Aorta (tissue), 5 donors: ENCODE measurements at regions not wholly inside any gene's neighbourhood (a gene's known extent, or its start where the extent isn't known, plus 50 kb on each side); places are given as distances from the start of the nearest gene placed in this dataset.
"Not testable (repeated sequence)": the region's sequence is repeated elsewhere in the genome, so short reads cannot be mapped to it uniquely, and the experiment has no call there.

Experiments used
- ATAC-seq: fragments of 200-7000 bp; cut with Tn5 transposase; one replicate; pipeline ENCODE4 v1.9.1; 2022; ENCODE audit warnings: moderate library complexity; ENCODE audit not compliant: low FRiP score
- DNase-seq, 2 donors: peaks; one replicate each; pipeline ENCODE4 v3.0.0-alpha.2; 2020
- H3K27ac ChIP-seq, 2 donors: one replicate each; pipeline ENCODE4 v1.5.1; 2013; ENCODE audit warnings: low read length in 2 of 2, mild to moderate bottlenecking in 2 of 2, moderate library complexity in 2 of 2, control low read depth in 1 of 2, inconsistent platforms in 1 of 2, low read depth in 1 of 2
- H3K27me3 ChIP-seq, 2 donors: one replicate each; pipeline ENCODE4 v1.6.1; 2013; ENCODE audit warnings: control low read depth in 1 of 2, low read length in 1 of 2, mild to moderate bottlenecking in 1 of 2, moderate library complexity in 1 of 2; ENCODE audit not compliant: insufficient read depth in 2 of 2, control insufficient read depth in 1 of 2
- H3K36me3 ChIP-seq, 2 donors: one replicate each; pipeline ENCODE4 v1.6.1; 2013; ENCODE audit warnings: control low read depth in 1 of 2, low read length in 1 of 2, mild to moderate bottlenecking in 1 of 2; ENCODE audit not compliant: insufficient read depth in 2 of 2, control insufficient read depth in 1 of 2
- H3K4me1 ChIP-seq, 2 donors: one replicate each; pipeline ENCODE4 v1.6.1; 2013; ENCODE audit warnings: low read length in 2 of 2, control low read depth in 1 of 2, mild to moderate bottlenecking in 1 of 2, moderate library complexity in 1 of 2; ENCODE audit not compliant: insufficient read depth in 2 of 2, control insufficient read depth in 1 of 2
- H3K4me3 ChIP-seq, 2 donors: one replicate each; pipeline ENCODE4 v1.5.1; 2013; ENCODE audit warnings: low read length in 2 of 2, control low read depth in 1 of 2, mild to moderate bottlenecking in 1 of 2
- H3K9me3 ChIP-seq: one replicate; pipeline ENCODE4 v1.6.1; 2013; ENCODE audit warnings: mild to moderate bottlenecking, low read length; ENCODE audit not compliant: control insufficient read depth
- WGBS, 2 donors: extraction: QIAGEN DNeasy Blood & Tissue Kit; methylation state at CpG; one replicate each; pipeline ENCODE4 v1.1.7; 2013; 5-methylcytosine and 5-hydroxymethylcytosine counted together
- intact Hi-C, 2 donors: fragments of 100-400 bp; cut with DNase I; formaldehyde crosslinking; loops; one replicate each; pipeline versions ENCODE4 v1.14.2 to v1.15.0; 2022
- donor health status: healthy with polysubstance abuse.
- donor health status: Bipolar disorder and iron deficiency.
- donor health status: DM: no; HTN: no; CAD: no.
- donor health status: DM: no; HTN: no; CAD: no.
- donor health status: DM: yes; HTN: yes; CAD: no.

- peak; percentile 90 for ATAC-seq
- no peak overlapping the region for H3K27ac ChIP-seq
- H3K4me1 ChIP-seq, result no peaks in the 10 kb centered on the region
- intact Hi-C loops, result loop anchor here in 1 of 2 donors (5.0 kb wide), 1 partner anchor 927 kb away; no protein-coding TSS in a partner anchor
- H3K9me3 ChIP-seq, result no peaks in the 10 kb centered on the region
- peak; percentile 84 to 90 for DNase-seq
- no peaks in the 10 kb centered on the region for H3K36me3 ChIP-seq
- H3K4me3 ChIP-seq, result no peak overlapping the region
- H3K27me3 ChIP-seq, result peaks cover 0 to 5% of the 10 kb centered on the region in 2 donors
- 13 to 15% methylated on average over 15 of the region's 15 CpGs for WGBS, 2 donors
Observed at GRCh38 chr10:118423800-118424442, 81.8 kb upstream of the FAM204A start.

- no peaks in the 10 kb centered on the region for H3K4me1 ChIP-seq
- no peaks in the 10 kb centered on the region for H3K9me3 ChIP-seq
- peaks cover 0 to 2% of the 10 kb centered on the region in 2 donors for H3K27me3 ChIP-seq
- H3K4me3 ChIP-seq, result no peak overlapping the region
- no peak overlapping the region for H3K27ac ChIP-seq
- WGBS, 2 donors, result 78 to 83% methylated on average over 7 of the region's 7 CpGs
- DNase-seq (no peak), ATAC-seq (no peak)
- H3K36me3 ChIP-seq, result no peaks in the 10 kb centered on the region
- intact Hi-C loops, result loop anchor here in 1 of 2 donors (5.0 kb wide), 1 partner anchor 925 kb away; no protein-coding TSS in a partner anchor
Observed at GRCh38 chr10:118422241-118422640, 80.1 kb upstream of the FAM204A start.

- not testable (repeated sequence) for ATAC-seq, DNase-seq, H3K27ac ChIP-seq, H3K4me1 ChIP-seq, H3K9me3 ChIP-seq, H3K27me3 ChIP-seq, H3K4me3 ChIP-seq, H3K36me3 ChIP-seq
- intact Hi-C loops, result loop anchor here in 1 of 2 donors (5.0 kb wide), 1 partner anchor 923 kb away; no protein-coding TSS in a partner anchor
- WGBS, 2 donors, result 97 to 100% methylated on average over 2 of the region's 2 CpGs
Observed at GRCh38 chr10:118420049-118420448, 77.9 kb upstream of the FAM204A start.

- no peaks in the 10 kb centered on the region for H3K9me3 ChIP-seq
- peaks cover 0 to 2% of the 10 kb centered on the region in 2 donors for H3K27me3 ChIP-seq
- H3K4me3 ChIP-seq, result no peak overlapping the region
- no peaks in the 10 kb centered on the region for H3K4me1 ChIP-seq
- ATAC-seq (no peak), DNase-seq (no peak)
- H3K27ac ChIP-seq, result no peak overlapping the region
- 69 to 70% methylated on average over 8 of the region's 8 CpGs for WGBS, 2 donors
- intact Hi-C loops, result no loop called here
- no peaks in the 10 kb centered on the region for H3K36me3 ChIP-seq
Observed at GRCh38 chr10:118412932-118413331, 70.8 kb upstream of the FAM204A start.

GRCh38 chr10:118412132-118412760 lies 70.1 kb upstream of the FAM204A start:
- no peak overlapping the region for H3K4me3 ChIP-seq
- intact Hi-C loops, result no loop called here
- 73 to 76% methylated on average over 8 of the region's 8 CpGs for WGBS, 2 donors
- no peaks in the 10 kb centered on the region for H3K9me3 ChIP-seq
- DNase-seq (no peak), ATAC-seq (no peak)
- H3K27me3 ChIP-seq, result peaks cover 0 to 2% of the 10 kb centered on the region in 2 donors
- no peaks in the 10 kb centered on the region for H3K4me1 ChIP-seq
- H3K36me3 ChIP-seq, result no peaks in the 10 kb centered on the region
- no peak overlapping the region for H3K27ac ChIP-seq

- intact Hi-C loops, result no loop called here
- Histone ChIP-seq H3K36me3 (no peaks in the 10 kb centered on the region), H3K27ac (no peak overlapping the region), H3K9me3 (peaks cover 1% of the 10 kb centered on the region), H3K27me3 (peaks cover 0 to 2% of the 10 kb centered on the region in 2 donors), H3K4me1 (no peaks in the 10 kb centered on the region), H3K4me3 (no peak overlapping the region)
- 57 to 59% methylated on average over 6 of the region's 6 CpGs for WGBS, 2 donors
- DNase-seq, result no peak
- ATAC-seq, result no peak
Observed at GRCh38 chr10:118409295-118409694, 67.2 kb upstream of the FAM204A start.

GRCh38 chr10:118408181-118408580 lies 66.1 kb upstream of the FAM204A start:
- Histone ChIP-seq H3K27me3 (peaks cover 0 to 2% of the 10 kb centered on the region in 2 donors), H3K9me3 (peaks cover 1% of the 10 kb centered on the region), H3K4me3 (no peak overlapping the region), H3K36me3 (no peaks in the 10 kb centered on the region), H3K4me1 (no peaks in the 10 kb centered on the region), H3K27ac (no peak overlapping the region)
- no peak for DNase-seq
- 68 to 70% methylated on average over 9 of the region's 9 CpGs for WGBS, 2 donors
- intact Hi-C loops, result no loop called here
- ATAC-seq, result no peak

- Histone ChIP-seq H3K9me3 (peaks cover 1% of the 10 kb centered on the region), H3K4me3 (no peak overlapping the region), H3K27me3 (peaks cover 0 to 2% of the 10 kb centered on the region in 2 donors), H3K4me1 (no peaks in the 10 kb centered on the region), H3K36me3 (no peaks in the 10 kb centered on the region), H3K27ac (no peak overlapping the region)
- ATAC-seq (no peak), DNase-seq (no peak)
- 64% methylated on average over 5 of the region's 5 CpGs for WGBS, 2 donors
- intact Hi-C loops, result no loop called here
Observed at GRCh38 chr10:118407777-118408176, 65.7 kb upstream of the FAM204A start.

- Histone ChIP-seq H3K4me3 (no peak overlapping the region), H3K4me1 (no peaks in the 10 kb centered on the region), H3K36me3 (no peaks in the 10 kb centered on the region), H3K9me3 (peaks cover 1% of the 10 kb centered on the region), H3K27me3 (peaks cover 0 to 2% of the 10 kb centered on the region in 2 donors), H3K27ac (no peak overlapping the region)
- no peak for DNase-seq
- intact Hi-C loops, result no loop called here
- ATAC-seq, result no peak
Observed at GRCh38 chr10:118407026-118407425, 64.9 kb upstream of the FAM204A start.
